Left ventricle myocardium inferior (tissue), 1 donor: ENCODE measurements at regions not wholly inside any gene's neighbourhood (a gene's known extent, or its start where the extent isn't known, plus 50 kb on each side); places are given as distances from the start of the nearest gene placed in this dataset.

Experiments
- DNase-seq: peaks from one replicate; pipeline ENCODE4 v3.0.0-alpha.2; 2020
- H3K27ac ChIP-seq: fragments of 200-600 bp; replicated peaks from 2 replicates; pipeline ENCODE4 v1.8.0; 2021
- H3K27me3 ChIP-seq: fragments of 200-600 bp; 2 replicates; pipeline ENCODE4 v1.8.0; 2021; ENCODE audit warnings: low read depth
- H3K36me3 ChIP-seq: fragments of 200-600 bp; 2 replicates; pipeline ENCODE4 v1.8.0; 2021
- H3K4me1 ChIP-seq: fragments of 200-600 bp; 2 replicates; pipeline ENCODE4 v1.8.0; 2021
- H3K4me3 ChIP-seq: fragments of 200-600 bp; 2 replicates; pipeline ENCODE4 v1.8.0; 2021; ENCODE audit warnings: mild to moderate bottlenecking, moderate library complexity
- H3K9me3 ChIP-seq: fragments of 200-600 bp; replicated peaks from 2 replicates; pipeline ENCODE4 v1.8.0; 2021
- CTCF ChIP-seq: fragments of 200-600 bp; IDR thresholded peaks from 2 replicates; pipeline ENCODE4 v1.8.0; 2021; ENCODE audit warnings: antibody characterized with exemption, mild to moderate bottlenecking, borderline replicate concordance
- intact Hi-C: fragments of 100-400 bp; cut with micrococcal nuclease; formaldehyde crosslinking; loops from one replicate; pipeline ENCODE4 v1.11.0; 2022
- donor health status: DM: no; HTN: yes; CAD: no; lungs with severe emphysema.

GRCh38 chr18:78661316-78661715 is 318.3 kb upstream of the SALL3 start:
- no peak for TF ChIP-seq CTCF
- no peak overlapping the region for H3K27ac ChIP-seq
- H3K9me3 ChIP-seq, result no peaks in the 10 kb centered on the region
- no peak overlapping the region for H3K4me3 ChIP-seq
- DNase-seq, result no peak
- no peaks in the 10 kb centered on the region for H3K4me1 ChIP-seq
- peaks cover 38% of the 10 kb centered on the region for H3K27me3 ChIP-seq
- intact Hi-C loops, result no loop called here
- no peaks in the 10 kb centered on the region for H3K36me3 ChIP-seq

- TF ChIP-seq CTCF, result no peak
- Histone ChIP-seq H3K27ac (no peak overlapping the region), H3K36me3 (no peaks in the 10 kb centered on the region), H3K4me1 (no peaks in the 10 kb centered on the region), H3K27me3 (peaks cover 34% of the 10 kb centered on the region), H3K4me3 (no peak overlapping the region), H3K9me3 (no peaks in the 10 kb centered on the region)
- no peak for DNase-seq
- intact Hi-C loops, result no loop called here
These were observed 316.7 kb upstream of the SALL3 start for GRCh38 chr18:78662879-78663278.

DNA sequence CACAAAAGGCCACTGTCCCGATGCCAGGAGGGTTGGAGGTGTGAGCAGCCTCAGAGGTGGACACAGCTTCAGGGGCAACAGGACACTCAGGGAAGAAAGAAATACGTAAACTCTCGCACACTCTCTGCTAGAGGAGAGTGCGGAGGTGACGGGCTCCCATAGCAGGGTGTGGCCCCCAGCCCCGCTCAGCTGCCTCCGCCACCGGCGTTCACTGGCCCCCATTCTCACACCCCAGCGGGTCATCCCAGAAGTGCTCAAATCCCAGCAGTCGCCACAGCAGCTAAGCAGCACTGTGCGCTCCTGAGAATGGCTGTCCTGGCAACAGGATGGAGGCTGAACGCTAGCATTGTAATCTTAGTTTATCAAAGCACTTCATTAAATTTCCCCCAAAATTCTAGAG is 315.6 kb upstream of the SALL3 start:
- intact Hi-C loops, result no loop called here
- no peak for DNase-seq
- Histone ChIP-seq H3K9me3 (no peaks in the 10 kb centered on the region), H3K4me3 (no peak overlapping the region), H3K27ac (no peak overlapping the region), H3K36me3 (no peaks in the 10 kb centered on the region), H3K27me3 (peaks cover 31% of the 10 kb centered on the region), H3K4me1 (no peaks in the 10 kb centered on the region)
- no peak for TF ChIP-seq CTCF

DNA sequence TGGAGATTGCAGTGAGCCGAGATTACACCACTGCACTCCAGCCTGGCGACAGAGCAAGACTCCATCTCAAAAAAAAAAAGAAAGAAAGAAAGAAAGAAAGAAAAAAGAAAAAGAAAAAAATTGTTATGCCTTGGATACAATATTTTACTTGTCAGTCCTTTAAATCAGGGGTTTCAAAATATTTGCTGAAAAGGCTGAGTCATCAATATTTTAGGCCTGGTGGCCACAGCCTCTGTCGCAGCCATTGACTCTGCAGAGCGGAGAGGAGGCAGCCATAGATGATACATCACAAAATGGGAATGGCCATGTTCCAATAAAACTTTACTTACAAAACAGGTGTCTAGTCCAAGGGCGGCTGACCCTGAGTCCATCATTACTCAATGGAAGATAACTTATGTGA is 314.8 kb upstream of the SALL3 start:
- H3K27ac ChIP-seq, result no peak overlapping the region
- no peaks in the 10 kb centered on the region for H3K4me1 ChIP-seq
- intact Hi-C loops, result no loop called here
- H3K36me3 ChIP-seq, result no peaks in the 10 kb centered on the region
- no peaks in the 10 kb centered on the region for H3K9me3 ChIP-seq
- H3K27me3 ChIP-seq, result peaks cover 23% of the 10 kb centered on the region
- no peak for DNase-seq
- no peak overlapping the region for H3K4me3 ChIP-seq
- TF ChIP-seq CTCF, result no peak

GRCh38 chr18:78665644-78666043 is 314.0 kb upstream of the SALL3 start:
- Histone ChIP-seq H3K36me3 (no peaks in the 10 kb centered on the region), H3K27ac (no peak overlapping the region), H3K27me3 (peaks cover 16% of the 10 kb centered on the region), H3K4me1 (no peaks in the 10 kb centered on the region), H3K9me3 (no peaks in the 10 kb centered on the region), H3K4me3 (no peak overlapping the region)
- TF ChIP-seq CTCF, result no peak
- intact Hi-C loops, result no loop called here
- DNase-seq, result no peak
